Cardiac muscle cell (in vitro differentiated cells and primary cell): ENCODE measurements at regions not wholly inside any gene's neighbourhood (a gene's known extent, or its start where the extent isn't known, plus 50 kb on each side); places are given as distances from the start of the nearest gene placed in this dataset.

Experiments used
- DNase-seq, 2 donors: peaks; one replicate each; pipeline versions ENCODE4 v3.0.0 to v3.0.0-alpha.2; 2010 to 2017; ENCODE audit warnings: low read depth in 1 of 2, low spot score in 1 of 2
- H3K27ac ChIP-seq: fragments of 200-600 bp; sonication (generic); 2 replicates; pipeline ENCODE4 v1.5.1; 2016
- H3K27me3 ChIP-seq: fragments of 200-600 bp; sonication (generic); 2 replicates; pipeline ENCODE4 v1.6.0; 2016; ENCODE audit warnings: control low read depth
- H3K36me3 ChIP-seq: fragments of 200-600 bp; sonication (generic); 2 replicates; pipeline ENCODE4 v1.5.1; 2016; ENCODE audit warnings: control low read depth
- H3K4me1 ChIP-seq: fragments of 200-600 bp; sonication (generic); 2 replicates; pipeline ENCODE4 v1.8.1; 2017; ENCODE audit warnings: low read depth, mild to moderate bottlenecking, mixed run types
- H3K4me3 ChIP-seq: fragments of 200-600 bp; sonication (generic); 2 replicates; pipeline ENCODE4 v1.5.1; 2016; ENCODE audit warnings: mild to moderate bottlenecking
- H3K9me3 ChIP-seq: fragments of 200-600 bp; sonication (generic); 2 replicates; pipeline ENCODE4 v1.5.1; 2017; ENCODE audit warnings: low read depth, mild to moderate bottlenecking, control low read depth
- TF ChIP-seq, protein P1 (sequence below): IDR thresholded peaks from 2 replicates; pipeline ENCODE4 v1.5.1; 2012; ENCODE audit warnings: low read depth, mild to moderate bottlenecking, low read length

DNA sequence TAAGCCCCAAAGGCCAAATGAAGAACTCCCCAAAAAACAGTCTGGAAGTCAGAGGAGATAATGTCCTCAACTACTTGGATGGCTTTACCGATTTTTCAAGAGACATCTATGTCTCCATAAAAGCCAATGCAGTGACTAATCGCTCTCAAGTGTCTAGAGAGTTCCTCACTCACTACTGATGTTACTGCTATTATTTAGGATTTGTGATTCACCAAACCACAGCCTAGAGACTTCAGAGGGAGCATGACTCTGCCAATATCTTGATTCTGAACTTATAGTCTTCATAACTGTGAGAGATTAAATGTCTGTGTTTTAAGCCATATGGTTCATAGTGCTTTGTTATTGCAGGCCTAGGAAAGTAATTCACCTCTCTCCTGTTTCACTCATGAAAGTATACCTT is 160.2 kb downstream of the IPMK start:
- Histone ChIP-seq H3K27me3 (no peaks in the 10 kb centered on the region), H3K4me3 (no peak overlapping the region), H3K27ac (no peak overlapping the region), H3K4me1 (no peaks in the 10 kb centered on the region), H3K9me3 (no peaks in the 10 kb centered on the region), H3K36me3 (no peaks in the 10 kb centered on the region)
- DNase-seq = peak in 1 of 2 donors; percentile 5
- TF ChIP-seq, protein P1, sequence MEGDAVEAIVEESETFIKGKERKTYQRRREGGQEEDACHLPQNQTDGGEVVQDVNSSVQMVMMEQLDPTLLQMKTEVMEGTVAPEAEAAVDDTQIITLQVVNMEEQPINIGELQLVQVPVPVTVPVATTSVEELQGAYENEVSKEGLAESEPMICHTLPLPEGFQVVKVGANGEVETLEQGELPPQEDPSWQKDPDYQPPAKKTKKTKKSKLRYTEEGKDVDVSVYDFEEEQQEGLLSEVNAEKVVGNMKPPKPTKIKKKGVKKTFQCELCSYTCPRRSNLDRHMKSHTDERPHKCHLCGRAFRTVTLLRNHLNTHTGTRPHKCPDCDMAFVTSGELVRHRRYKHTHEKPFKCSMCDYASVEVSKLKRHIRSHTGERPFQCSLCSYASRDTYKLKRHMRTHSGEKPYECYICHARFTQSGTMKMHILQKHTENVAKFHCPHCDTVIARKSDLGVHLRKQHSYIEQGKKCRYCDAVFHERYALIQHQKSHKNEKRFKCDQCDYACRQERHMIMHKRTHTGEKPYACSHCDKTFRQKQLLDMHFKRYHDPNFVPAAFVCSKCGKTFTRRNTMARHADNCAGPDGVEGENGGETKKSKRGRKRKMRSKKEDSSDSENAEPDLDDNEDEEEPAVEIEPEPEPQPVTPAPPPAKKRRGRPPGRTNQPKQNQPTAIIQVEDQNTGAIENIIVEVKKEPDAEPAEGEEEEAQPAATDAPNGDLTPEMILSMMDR = no peak

DNA sequence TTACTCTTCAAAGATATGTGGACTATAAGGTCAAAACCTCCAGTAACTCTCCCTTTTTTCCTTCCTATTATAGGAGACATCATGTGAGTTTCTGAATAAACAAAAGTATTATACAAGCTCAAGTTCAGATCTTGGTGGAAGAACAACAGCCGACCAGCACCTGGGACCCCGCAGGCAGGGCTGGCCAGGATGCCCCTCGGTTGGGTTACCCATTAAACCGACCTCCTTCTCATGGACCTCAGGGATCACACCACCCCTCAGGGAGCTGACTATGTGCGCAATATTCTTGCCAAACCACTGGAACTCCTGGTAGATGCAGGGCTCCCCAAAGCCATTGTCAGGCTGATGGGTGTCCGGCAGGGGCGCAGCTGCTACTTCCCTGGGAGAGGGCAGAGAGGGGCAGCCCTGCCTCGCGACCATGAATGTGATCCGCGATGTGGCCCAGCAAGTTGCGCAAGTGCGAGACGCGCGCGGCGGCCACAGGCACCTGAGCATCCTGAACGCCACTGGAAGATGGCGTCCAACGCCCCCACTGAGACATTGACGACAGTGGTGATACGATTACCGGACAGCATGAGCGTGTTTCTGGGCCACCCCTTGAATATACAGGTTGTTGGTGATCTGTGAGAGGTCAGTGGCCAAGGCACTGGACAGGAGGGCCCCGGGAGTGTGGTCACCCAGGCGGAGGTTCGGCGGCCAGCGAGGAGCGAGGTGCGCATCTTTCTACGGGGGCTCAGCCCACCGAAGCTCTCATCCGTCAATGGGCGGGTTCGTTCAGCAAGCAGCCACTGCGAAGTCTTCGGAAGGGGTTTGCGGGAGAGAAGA is 161.3 kb downstream of the IPMK start:
- Histone ChIP-seq H3K4me1 (no peaks in the 10 kb centered on the region), H3K9me3 (no peaks in the 10 kb centered on the region), H3K27me3 (no peaks in the 10 kb centered on the region), H3K4me3 (no peak overlapping the region), H3K27ac (no peak overlapping the region), H3K36me3 (no peaks in the 10 kb centered on the region)
- no peak for DNase-seq
- TF ChIP-seq, protein P1 = no peak

- TF ChIP-seq, protein P1 = no peak
- no peak for DNase-seq
- Histone ChIP-seq H3K4me3 (no peak overlapping the region), H3K36me3 (no peaks in the 10 kb centered on the region), H3K27ac (no peak overlapping the region), H3K9me3 (no peaks in the 10 kb centered on the region), H3K27me3 (no peaks in the 10 kb centered on the region), H3K4me1 (no peaks in the 10 kb centered on the region)
Observed at GRCh38 chr10:58104351-58104751, 163.3 kb downstream of the IPMK start.

DNA sequence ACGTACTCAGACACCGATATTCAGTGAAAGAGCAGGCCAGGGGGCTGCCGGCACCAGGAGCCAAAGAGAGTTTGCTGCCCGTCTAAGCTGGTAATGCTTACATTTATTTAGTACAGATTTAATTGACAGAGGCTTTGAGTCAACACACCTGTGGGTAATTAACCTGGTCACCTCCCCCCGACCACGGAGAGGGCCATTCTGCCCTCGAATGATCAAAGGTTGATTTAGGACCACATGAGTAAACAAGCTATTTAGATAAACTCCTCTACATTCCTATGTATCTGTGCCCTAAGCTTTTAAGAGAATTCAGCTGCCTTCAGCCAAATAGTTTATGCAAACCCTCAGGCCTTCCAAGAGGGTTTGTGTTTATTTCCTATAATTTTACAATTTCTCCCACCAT is 164.8 kb downstream of the IPMK start:
- H3K4me1 ChIP-seq = no peaks in the 10 kb centered on the region
- H3K9me3 ChIP-seq = no peaks in the 10 kb centered on the region
- H3K27me3 ChIP-seq = no peaks in the 10 kb centered on the region
- H3K4me3 ChIP-seq = no peak overlapping the region
- no peak for DNase-seq
- TF ChIP-seq, protein P1 = no peak
- no peaks in the 10 kb centered on the region for H3K36me3 ChIP-seq
- no peak overlapping the region for H3K27ac ChIP-seq

DNA sequence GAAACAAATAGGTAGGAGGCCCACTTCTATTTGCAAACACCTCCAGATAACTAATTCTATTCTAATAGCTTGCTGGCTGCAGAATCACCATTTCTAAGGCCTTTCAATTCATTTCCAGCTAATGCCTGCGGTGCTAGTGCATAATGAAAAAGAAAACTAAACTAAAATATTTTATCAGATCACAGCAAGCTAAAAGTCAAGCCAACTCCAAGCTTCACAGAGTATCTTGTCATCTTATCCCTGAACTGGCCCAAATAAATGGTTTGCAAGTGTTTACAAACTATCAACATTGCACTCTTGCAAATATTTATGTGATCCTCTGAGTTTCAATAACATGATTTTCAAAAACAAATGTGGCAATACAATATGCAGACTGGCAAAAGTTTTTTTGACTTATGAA is 166.0 kb downstream of the IPMK start:
- no peaks in the 10 kb centered on the region for H3K4me1 ChIP-seq
- no peak for DNase-seq
- no peak overlapping the region for H3K4me3 ChIP-seq
- H3K36me3 ChIP-seq = no peaks in the 10 kb centered on the region
- no peak overlapping the region for H3K27ac ChIP-seq
- H3K27me3 ChIP-seq = no peaks in the 10 kb centered on the region
- no peaks in the 10 kb centered on the region for H3K9me3 ChIP-seq
- TF ChIP-seq, protein P1 = no peak
